AG04449 (cell line): ENCODE measurements at regions not wholly inside any gene's neighbourhood (a gene's known extent, or its start where the extent isn't known, plus 50 kb on each side); places are given as distances from the start of the nearest gene placed in this dataset.
A peak's percentile ranks its signal among the peaks of the same experiment; 100 is the strongest.

Source experiments
- CTCF ChIA-PET: fragments of 350-600 bp; formaldehyde crosslinking; extraction: SDS; loops from one replicate; lab custom pipeline; 2021; ENCODE audit warnings: antibody characterized with exemption; lab: Yijun Ruan, JAX
- POLR2A ChIA-PET: fragments of 400-600, 350-600 bp; formaldehyde crosslinking; extraction: SDS; loops from one replicate; lab custom pipeline; 2020; ENCODE audit warnings: antibody characterized with exemption, inconsistent platforms; lab: Yijun Ruan, JAX
- DNase-seq: peaks from one replicate; pipeline ENCODE4 v3.0.0-alpha.2; 2010; ENCODE audit warnings: low read depth, low spot score
- H3K4me3 ChIP-seq: 2 replicates; pipeline ENCODE4 v1.5.1; 2011; ENCODE audit warnings: low read depth, mild to moderate bottlenecking, control low read depth, low read length
- CTCF ChIP-seq: IDR thresholded peaks from one replicate; pipeline ENCODE4 v1.5.1; 2011; ENCODE audit warnings: mild to moderate bottlenecking, moderate library complexity, low read length, control low read depth, inconsistent platforms; ENCODE audit not compliant: insufficient read depth; ENCODE audit errors: missing control alignments

- no peak for DNase-seq
- POLR2A ChIA-PET: no interaction called here
- no peak overlapping the region for H3K4me3 ChIP-seq
- CTCF ChIA-PET: no interaction called here
- no peak for TF ChIP-seq CTCF
Observed at GRCh38 chr2:187749804-187750431, 195.7 kb upstream of the TFPI start.

- H3K4me3 ChIP-seq: no peak overlapping the region
- ChIA-PET CTCF (no interaction called here), POLR2A (no interaction called here)
- no peak for DNase-seq
- TF ChIP-seq CTCF: no peak
Observed at GRCh38 chr2:187768995-187769394, 214.8 kb upstream of the TFPI start.

- CTCF ChIA-PET: no interaction called here
- no peak for DNase-seq
- no peak for TF ChIP-seq CTCF
- POLR2A ChIA-PET: no interaction called here
- H3K4me3 ChIP-seq: no peak overlapping the region
Observed at GRCh38 chr2:187769437-187769836, 215.2 kb upstream of the TFPI start.

- CTCF ChIA-PET: no interaction called here
- H3K4me3 ChIP-seq: no peak overlapping the region
- DNase-seq: peak; percentile 16
- TF ChIP-seq CTCF: no peak
- POLR2A ChIA-PET: interaction anchor here (0.7 kb wide), 1 partner anchor 271 kb away, joined by 3 read pairs; no protein-coding TSS in a partner anchor
Observed at GRCh38 chr2:187774551-187775071, 220.4 kb upstream of the TFPI start.

- no peak for DNase-seq
- ChIA-PET POLR2A (no interaction called here), CTCF (no interaction called here)
- no peak for TF ChIP-seq CTCF
- H3K4me3 ChIP-seq: no peak overlapping the region
Observed at GRCh38 chr2:187775196-187775595, 221.0 kb upstream of the TFPI start.

GRCh38 chr2:187775651-187776050, 221.4 kb upstream of the TFPI start:
- POLR2A ChIA-PET: no interaction called here
- CTCF ChIA-PET: no interaction called here
- no peak for TF ChIP-seq CTCF
- DNase-seq: no peak
- no peak overlapping the region for H3K4me3 ChIP-seq
